ENCODE measurements at regions not wholly inside any gene's neighbourhood (a gene's known extent, or its start where the extent isn't known, plus 50 kb on each side); places are given as distances from the start of the nearest gene placed in this dataset.

DNA sequence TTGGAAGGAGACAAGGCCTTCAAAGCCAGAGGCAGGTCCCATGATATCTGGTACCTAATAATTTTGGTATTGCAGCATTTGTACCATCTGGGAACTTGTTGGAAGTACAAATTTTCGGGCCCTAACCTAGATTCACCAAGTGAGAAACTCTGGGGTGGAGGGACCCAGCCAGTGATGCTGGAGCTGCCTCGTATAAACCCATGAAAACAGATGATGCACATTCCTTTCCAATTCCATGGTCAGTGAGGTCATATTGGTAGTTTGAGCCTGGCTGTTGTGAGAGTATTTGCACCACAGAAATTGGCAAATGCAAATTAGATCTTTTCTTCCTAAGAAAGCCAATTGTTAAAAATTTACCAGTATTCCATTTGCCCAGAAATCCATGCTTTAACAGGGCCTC is 269.6 kb upstream of the PLXNA2 start:
- no peak for DNase-seq (ENCODE audit: low read depth in 2 of 2)

DNA sequence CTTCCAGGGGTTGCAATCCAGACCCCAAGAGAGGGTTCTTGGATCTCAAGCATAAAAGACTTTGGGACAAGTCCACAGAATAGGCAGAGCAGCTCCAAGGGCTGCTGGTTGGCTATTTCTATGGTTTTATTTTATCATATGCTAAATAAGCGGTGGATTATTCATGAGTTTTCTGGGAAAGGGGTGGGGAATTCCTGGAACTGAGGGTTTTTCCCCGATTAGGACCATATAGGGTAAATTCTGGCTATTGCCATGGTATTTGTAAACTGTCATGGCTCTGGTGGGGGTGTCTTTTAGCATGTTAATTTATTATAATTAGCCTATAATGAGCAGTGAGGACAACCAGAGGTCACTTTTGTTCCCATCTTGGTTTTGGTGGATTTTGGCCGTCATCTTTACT is 270.9 kb upstream of the PLXNA2 start:
- DNase-seq (ENCODE audit: low read depth in 2 of 2) = no peak

DNA sequence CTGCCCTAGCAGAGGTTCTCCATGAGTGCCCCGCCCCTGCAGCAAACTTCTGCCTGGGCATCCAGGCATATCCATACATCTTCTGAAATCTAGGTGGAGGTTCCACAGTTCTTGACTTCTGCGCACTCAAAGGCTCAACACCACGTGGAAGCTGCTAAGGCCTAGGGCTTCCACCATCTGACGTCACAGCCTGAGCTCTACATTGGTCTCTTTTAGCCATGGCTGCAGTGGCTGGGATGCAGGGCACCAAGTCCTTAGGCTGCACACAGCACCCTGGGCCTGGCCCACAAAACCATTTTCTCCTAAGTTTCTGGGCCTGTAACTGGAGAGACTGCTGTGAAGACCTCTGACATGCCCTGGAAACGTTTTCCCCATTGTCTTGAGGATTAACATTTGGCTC is 272.6 kb upstream of the PLXNA2 start:
- no peak for DNase-seq (ENCODE audit: low read depth in 2 of 2)

DNA sequence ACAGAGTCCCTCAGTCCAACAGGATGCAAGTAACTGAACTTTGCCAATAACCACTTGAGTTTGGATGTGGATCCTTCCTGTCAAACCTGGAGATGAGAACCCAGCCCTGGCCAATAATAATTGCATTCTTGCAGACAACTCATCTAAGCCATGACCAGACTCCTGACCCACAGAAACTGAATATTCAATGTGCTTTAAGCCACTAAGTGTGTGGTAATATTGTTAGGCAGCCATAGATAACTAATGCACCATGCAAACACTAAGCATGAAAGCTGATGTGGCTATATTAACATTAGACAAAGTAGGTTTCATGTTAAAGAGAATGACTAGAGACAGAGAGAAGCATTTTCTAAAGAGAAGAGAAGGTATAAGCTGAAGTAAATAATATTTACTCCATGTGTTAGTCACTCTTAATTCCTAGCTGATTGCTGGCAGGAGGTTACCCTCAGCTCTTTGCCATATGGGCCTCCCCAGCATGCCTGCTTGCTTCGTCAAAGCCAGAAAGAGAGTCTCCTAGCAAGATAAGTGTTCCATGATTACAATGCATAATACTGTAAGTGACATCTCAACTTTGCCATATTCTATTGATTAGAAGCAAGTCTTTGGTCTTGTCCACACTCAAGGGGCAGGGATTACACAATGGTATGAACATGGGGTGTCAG is 276.4 kb upstream of the PLXNA2 start:
- DNase-seq (ENCODE audit: low read depth in 2 of 2) = no peak

DNA sequence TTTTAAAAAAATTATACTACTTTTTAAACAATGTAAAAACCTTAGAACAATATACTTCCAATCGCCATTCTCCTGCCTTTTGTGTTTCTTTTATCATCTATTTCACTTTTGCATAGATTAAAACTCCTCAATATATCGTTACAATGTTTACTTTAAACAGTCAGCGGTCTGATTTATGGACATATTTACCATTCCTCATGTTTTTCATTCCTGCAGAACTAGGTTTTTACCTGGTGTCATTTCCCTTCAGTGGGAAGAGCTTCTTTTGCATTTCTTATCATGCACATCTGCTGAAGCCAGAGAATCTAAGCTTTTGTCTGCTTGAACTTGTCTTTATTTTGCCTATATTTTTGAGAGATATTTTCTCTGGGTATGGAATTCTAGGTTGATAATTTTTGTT is 277.4 kb upstream of the PLXNA2 start:
- no peak for DNase-seq (ENCODE audit: low read depth in 2 of 2)

DNA sequence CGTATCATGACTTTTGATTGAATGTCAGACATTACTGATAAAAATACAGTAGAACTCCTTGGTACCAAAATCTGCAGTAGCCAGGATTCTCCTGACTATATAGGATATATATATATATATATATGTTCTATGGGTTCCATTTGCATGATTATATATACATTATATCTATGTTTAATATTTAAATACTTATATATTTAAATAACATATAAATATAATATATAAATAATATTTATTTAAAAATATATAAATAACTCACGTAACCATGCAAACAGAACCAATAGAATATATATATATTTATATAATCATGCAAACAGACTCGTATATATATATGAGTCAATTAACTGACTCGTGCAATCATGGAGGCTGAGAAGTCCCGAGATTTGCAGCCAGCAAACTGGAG is 278.8 kb upstream of the PLXNA2 start:
- no peak for DNase-seq (ENCODE audit: low read depth in 2 of 2)

DNA sequence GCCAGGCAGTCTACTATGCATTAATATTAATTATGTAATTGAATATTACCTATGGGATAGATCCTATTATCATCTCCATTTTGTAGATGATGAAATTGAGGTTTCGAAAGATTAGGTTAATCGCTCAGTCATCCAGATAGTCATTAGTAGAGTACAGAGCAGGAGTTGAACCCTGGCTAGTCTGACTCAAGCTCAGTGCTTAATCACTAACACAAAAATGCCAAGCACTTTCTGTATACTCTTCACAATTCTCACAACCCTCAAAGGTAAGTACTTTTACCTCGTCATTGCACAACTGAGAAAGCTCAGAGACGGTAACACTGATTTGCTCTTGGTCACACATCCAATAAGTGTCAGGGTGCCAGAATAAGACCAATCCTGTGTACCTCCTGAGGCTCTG is 280.2 kb upstream of the PLXNA2 start:
- DNase-seq (ENCODE audit: low read depth in 2 of 2) = no peak

DNA sequence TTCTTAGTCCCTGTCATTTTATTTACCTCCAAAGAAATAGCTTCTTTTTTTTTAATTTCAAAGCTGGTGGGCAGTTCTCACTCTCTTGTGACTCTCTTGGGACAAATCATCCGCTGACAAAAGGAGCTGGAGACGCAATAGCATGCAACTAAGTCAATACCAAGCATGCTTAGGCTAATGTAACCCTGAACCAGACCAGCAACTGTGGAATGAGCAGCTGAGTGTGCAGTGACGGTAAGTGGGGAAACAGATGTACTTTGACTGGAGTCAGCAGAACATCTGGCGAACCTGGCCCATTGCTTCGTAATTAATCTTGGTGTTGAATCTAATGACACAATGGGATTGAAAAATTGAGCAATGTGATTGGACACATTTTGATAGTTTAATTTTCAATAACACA is 280.7 kb upstream of the PLXNA2 start:
- DNase-seq (ENCODE audit: low read depth in 2 of 2) = no peak

DNA sequence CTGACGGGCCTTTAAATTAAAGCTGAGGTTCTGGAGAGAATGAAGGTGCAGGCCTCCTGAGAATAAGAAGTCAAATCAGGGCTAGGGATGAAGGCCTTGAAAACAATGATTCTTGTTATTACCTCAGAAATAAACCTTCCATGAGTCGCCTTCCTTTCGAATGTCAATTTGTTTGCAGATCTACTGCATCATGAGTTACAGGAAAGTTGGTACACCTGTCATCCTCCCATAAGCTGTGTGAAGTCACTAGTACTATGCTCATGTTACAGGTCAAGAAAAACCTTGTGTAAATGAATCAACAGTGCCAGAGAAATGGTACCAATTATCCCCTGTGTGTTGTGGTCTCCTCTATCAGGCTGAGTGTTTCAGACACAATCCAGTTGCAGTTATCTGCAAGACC is 281.2 kb upstream of the PLXNA2 start:
- DNase-seq (ENCODE audit: low read depth in 2 of 2) = no peak

DNA sequence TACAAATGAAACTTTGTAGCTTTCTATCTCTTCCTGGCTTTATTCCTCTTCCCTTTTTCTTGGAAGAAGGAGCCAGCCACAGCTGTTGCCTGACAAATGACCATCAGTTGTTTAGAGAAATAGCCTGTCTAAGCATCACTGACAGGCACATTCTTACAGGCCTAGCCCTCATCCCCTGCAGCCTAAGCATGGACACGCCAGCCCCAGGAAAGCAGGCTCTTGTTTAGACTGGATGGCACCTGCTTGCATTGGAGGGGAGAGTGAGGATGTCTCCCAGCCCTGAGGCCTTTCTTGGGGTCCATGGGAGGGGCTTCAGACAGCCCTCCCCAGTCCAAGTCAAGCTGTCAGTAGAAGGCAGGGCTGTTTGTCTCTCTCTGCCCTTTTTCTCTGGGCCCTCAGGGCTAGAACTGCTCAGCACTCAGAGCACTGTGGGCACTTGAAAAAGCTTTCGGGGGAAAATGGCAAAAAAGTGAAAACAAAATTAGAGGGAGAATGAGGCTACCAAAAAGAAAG is 282.5 kb upstream of the PLXNA2 start:
- no peak for DNase-seq (ENCODE audit: low read depth in 2 of 2)

DNA sequence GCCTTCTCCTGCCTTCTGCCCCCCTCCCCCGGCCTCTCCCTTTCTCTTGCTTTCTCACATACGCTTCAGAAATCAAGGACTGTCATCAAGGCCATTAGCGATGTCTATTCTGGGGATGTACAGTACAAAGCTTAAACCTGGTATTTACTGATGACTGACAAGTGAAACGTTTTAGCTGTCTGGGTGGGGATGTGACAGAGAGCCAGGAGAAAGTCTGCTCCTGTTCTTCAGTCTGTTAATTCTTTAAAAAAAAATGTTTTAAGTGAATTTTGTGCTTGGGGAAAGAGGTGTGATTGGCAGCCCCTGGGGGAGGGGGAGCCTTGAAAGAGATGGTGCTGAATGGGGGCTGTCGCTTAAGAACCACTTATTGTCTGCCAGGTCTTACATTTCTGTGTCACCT is 283.0 kb upstream of the PLXNA2 start:
- no peak for DNase-seq (ENCODE audit: low read depth in 2 of 2)

DNA sequence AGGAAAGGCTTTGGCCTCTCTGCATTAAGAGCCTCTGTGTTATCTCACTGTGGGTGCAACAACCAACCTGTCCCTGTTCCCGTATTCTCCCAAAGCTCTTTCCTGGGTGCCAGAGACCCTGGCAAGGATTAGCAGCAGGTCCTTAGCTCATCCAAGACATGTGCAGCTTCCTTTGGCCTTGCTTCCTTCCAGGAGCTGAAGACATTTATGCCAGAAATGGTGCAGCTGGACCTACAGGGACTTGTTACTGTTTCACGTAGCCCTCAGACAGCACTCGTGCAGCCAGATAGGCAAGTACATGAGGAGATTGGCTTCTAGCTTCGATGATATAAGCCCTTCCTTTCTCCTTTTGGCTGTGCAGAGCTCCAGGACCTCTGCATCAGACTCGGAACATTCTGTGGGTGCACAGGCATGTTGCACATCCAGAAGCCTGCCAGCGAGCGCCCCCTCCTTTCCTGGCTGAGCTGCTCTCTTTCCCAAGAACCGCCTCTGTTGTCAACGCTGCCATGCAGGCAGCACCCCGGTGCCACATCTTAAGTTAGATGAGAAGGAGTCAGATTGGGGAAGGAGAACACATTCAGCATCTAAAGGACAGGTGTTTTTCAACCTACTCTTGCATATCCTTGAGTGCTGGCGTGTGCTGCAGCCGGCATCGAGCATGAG is 284.5 kb upstream of the PLXNA2 start:
- DNase-seq (ENCODE audit: low read depth in 2 of 2) = no peak

DNA sequence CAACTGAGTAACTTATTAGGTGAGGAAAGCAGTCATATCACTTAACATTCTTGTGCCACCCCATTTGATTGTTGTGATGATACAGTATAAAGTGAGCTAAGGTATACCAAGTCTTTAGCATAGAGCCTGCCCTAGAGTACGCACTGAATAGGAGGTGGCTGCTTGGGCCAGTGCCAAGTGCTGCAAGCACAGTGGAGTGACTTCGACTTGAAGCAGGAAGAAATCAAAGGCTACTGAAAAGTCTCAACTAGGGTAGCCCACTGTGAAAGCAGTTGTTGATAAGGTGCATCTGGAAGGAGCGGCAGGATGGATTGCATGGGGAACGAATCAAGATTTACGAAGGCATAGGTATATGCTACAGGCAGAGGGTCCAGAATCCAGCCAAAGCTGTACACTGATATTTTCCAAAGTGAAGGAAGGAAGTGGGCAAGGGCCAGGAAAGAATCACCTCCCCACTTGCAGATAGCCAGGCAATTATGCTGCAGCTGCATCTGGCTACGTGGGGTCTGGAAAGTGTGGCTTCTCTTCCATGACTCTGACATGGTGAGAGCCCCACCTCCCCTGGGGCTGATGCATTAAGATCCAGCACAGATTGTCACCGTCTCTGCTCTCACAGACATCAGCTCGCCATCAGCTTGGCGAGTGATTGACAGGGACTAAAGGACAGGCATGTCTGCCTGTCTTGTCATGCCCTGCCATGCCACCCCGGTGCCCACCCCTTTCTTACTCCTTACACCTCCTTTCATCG is 287.0 kb upstream of the PLXNA2 start:
- DNase-seq (ENCODE audit: low read depth in 2 of 2) = no peak

DNA sequence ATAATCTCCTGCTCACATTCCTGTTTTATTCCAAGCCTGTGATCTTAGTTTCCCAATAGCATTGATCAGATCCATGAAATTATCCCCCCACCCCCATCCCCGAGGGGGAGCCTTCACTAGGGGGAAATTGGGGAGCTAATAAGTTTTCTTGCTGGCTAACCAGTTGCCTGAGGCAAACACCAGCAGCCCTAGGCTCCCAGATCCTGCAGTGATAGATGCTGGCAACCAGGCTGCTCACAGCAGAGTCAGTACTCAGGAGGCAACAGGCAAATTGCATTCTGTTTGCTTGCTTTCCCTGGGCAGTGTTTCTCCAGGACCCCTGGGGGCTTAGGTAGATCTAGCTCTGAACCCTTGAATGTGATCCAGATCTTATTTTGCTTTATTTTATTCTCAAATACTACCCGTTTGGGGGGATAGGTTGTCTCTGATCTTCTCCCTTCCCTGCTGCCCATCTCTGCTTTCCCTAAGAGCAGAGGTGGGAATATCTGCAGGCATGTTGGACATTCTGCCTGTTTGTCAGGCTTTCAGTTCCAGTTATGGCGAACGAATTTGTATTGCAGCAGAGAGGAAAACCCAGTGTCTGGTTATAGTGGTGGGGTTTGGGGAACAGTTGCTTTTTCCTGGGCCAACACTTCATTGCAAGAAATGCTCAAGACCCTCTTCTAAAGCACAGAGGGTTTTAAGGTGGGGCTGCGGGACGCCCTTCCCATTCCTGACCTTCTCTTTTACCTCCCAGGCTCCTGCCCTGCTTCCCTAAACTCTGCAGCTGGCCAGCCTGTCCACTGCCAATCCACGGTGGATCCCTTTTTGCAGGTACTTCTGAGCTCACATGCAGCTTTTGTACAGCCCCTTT is 289.8 kb upstream of the PLXNA2 start:
- no peak for DNase-seq (ENCODE audit: low read depth in 2 of 2)

DNA sequence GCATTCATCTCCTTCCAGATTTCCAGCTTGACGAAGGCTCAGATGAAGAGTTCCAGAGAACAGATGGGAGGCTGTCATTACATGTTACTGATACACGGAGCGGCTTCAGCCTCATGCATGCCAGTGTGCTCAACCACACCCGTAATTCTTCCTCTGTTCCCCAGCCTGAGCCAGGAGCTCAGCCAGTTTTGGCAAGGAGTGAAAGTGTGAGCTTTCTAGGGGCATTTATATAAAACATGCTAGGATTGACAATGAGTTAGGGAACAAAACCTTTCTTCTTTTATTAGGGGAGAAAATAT is 290.4 kb upstream of the PLXNA2 start:
- no peak for DNase-seq (ENCODE audit: low read depth in 2 of 2)

DNA sequence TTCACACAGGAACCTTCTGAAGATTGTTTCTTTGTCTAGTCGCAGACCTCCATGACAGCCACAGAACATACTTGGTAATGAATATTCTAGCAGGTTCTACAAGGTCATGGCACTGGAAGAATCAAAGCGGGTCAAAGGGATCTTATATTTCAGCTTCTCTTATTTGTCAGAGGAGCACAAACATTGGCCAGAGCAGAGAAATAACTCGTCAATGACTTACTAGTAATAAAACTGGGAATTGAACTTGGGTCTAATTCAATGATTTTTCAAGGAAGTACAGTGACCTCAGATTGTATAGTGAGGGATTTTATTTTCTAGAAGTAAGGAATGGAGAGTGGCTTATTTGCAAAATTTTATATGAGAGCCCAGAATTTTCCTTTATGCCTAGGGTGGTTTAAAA is 290.8 kb upstream of the PLXNA2 start:
- DNase-seq (ENCODE audit: low read depth in 2 of 2) = no peak

DNA sequence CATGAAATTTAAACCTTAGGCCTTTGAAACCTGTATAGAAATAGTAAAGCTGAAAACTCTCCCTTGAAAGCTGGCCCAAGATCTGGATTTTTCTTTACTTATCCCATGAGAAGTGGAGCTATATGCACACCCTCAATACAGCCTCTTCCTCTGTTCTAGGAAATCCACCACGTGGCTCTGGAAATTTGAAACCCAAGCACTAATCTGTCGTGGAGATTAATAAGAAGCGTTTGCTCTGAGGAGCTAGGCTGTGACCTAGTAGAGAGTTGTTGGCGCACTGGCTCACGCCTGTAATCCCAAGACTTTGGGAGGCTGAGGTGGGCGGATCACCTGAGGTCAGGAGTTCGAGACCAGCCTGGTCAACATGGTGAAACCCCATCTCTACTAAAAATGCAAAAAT is 291.3 kb upstream of the PLXNA2 start:
- no peak for DNase-seq (ENCODE audit: low read depth in 2 of 2)

DNA sequence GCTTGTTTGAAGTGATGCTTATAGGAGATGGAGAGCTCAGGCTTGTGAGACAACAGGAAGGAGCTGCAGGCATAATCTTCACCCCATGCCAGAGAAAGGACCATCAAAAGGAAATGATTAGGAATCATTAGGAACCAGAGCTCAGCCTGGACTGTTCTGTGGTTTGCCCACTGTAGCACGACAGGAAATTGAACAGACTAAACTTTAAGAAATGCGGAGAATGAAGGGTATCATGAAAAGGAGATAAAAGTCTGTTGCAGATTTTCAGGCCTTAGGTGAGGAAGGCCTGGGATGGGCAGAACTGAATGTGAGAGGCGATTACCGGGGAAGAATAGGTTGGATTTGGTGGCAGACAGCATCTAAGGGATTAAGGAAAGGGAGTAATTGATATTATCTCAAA is 292.0 kb upstream of the PLXNA2 start:
- no peak for DNase-seq (ENCODE audit: low read depth in 2 of 2)

DNA sequence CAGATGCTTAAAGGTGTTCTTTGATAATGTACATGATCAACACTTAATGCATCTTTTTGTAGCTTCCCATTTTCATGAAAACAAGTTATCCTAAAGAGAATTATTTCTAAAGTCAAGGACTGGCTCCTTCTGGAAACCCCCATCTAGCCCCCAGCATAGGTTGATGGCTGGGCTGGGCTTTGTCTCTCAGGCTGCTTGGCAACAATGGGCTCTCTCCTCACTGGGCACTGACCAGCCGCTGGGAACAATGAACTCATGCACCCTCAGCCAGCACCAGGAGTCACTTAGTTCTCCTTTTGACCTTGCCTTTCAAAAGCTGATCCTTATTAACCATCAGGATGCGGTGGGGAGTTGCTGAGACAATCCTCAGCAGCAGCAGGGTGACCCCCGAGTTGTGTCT is 293.0 kb upstream of the PLXNA2 start:
- DNase-seq (ENCODE audit: low read depth in 2 of 2) = no peak

DNA sequence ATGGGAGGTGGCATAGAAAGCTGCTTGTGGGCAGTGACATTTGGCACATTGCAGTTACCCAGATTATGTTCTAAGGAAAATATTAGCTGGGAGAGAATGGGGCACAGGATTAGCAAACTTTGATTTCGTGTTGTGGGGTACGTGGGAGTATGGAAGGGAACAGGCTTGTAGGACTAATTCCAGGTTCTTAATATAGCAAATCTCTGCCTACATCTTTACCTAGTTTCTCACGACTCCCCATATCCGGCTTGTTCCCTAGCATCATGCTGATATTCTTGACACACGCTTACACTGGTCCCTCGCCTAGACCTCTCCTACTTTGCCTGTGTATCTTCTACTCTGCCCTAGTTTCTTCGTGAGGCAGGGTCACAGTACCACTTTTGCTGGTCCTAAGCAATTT is 293.9 kb upstream of the PLXNA2 start:
- no peak for DNase-seq (ENCODE audit: low read depth in 2 of 2)

DNA sequence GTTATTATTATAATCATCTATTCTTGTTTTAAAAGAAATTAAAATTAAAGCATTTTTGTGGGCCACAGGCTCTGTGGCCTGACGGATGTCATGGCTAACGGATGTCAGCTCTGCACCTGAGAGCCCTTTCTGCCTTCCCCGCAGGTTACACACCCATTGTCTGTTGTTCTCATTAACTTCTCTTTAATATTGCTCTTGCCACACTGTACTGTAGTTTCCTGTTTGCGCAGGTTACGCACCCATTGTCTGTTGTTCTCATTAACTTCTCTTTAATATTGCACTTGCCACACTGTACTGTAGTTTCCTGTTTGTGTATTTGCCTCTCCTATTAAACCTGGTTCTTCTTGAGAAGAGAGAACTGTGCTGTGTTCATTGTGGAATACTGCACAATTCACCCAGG is 294.4 kb upstream of the PLXNA2 start:
- no peak for DNase-seq (ENCODE audit: low read depth in 2 of 2)

DNA sequence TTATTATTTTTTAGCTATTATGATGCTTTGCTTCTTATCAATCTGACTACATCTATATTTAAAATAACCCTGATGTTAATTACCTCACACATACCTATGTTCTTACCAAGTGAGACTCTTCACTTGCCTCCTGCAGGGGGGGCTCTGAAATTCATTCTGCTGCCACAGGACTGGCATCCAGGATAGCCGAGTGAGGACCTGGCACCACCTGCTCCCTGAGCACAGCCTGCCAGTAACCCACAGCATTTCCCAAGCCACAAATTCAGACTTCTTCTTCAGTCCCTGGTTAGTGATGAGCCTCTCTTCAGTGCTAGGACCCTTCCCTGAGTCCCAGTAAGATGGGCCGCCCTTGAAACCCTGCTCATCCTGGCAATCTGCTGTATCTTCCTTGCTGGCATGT is 296.5 kb upstream of the PLXNA2 start:
- no peak for DNase-seq (ENCODE audit: low read depth in 2 of 2)
